WTC11 (cell line): ENCODE measurements at regions not wholly inside any gene's neighbourhood (a gene's known extent, or its start where the extent isn't known, plus 50 kb on each side); places are given as distances from the start of the nearest gene placed in this dataset.

ENCODE experiments used
- CTCF ChIP-seq: fragments of 200-600 bp; IDR thresholded peaks from 2 replicates; pipeline ENCODE4 v1.8.0; 2022; ENCODE audit warnings: antibody characterized with exemption
- FOXP4 ChIP-seq: sonication (generic); formaldehyde crosslinking; IDR thresholded peaks from 2 replicates; pipeline ENCODE4 v1.8.0; 2022; ENCODE audit warnings: mild to moderate bottlenecking, missing genetic modification reagents
- SMAD3 ChIP-seq: sonication (generic); formaldehyde crosslinking; IDR thresholded peaks from 2 replicates; pipeline ENCODE4 v1.8.0; 2022; ENCODE audit warnings: missing genetic modification reagents, mild to moderate bottlenecking, borderline replicate concordance
- TEAD4 ChIP-seq: sonication (generic); formaldehyde crosslinking; IDR thresholded peaks from 2 replicates; pipeline ENCODE4 v1.8.0; 2022; ENCODE audit warnings: mild to moderate bottlenecking, missing genetic modification reagents
- ZNF138 ChIP-seq: sonication (generic); formaldehyde crosslinking; conservative IDR thresholded peaks from 2 replicates; pipeline ENCODE4 v1.8.1; 2022; ENCODE audit warnings: mild to moderate bottlenecking, moderate library complexity, missing genetic modification reagents
- ZNF423 ChIP-seq: fragments of 250-450 bp; sonication (Bioruptor Pico); IDR thresholded peaks from 2 replicates; pipeline ENCODE4 v2.1.2; 2022; ENCODE audit warnings: mild to moderate bottlenecking, moderate library complexity

DNA sequence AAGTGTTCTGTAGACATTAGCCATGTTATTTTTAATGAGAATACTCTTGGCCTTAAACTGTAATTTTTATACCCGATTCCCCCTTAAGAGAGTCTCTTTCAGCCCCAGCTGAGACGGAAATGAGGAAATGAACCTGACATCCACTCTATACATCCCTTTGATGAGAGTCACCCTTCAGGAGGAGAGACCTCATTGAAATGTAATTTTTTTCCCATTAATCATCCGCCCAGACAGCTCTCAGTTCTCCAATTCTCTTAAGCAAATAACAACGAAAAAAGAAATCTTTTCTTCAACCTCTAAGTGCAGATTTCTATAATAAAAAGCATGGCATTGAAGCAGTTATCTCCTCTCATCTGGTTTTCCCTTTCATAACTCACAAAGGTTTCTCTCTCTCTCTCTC lies 243.8 kb upstream of the PMEPA1 start:
- no peak for TF ChIP-seq ZNF138 (CRISPR knock-in tag)
- no peak for TF ChIP-seq FOXP4 (CRISPR knock-in tag)
- no peak for TF ChIP-seq CTCF
- no peak for TF ChIP-seq TEAD4
- no peak for TF ChIP-seq ZNF423 (CRISPR knock-in tag)
- TF ChIP-seq SMAD3 (CRISPR knock-in tag), result no peak
